K562 (cell line): ENCODE measurements at regions not wholly inside any gene's neighbourhood (a gene's known extent, or its start where the extent isn't known, plus 50 kb on each side); places are given as distances from the start of the nearest gene placed in this dataset.

Experiments used
- ATAC-seq: fragments of 200-7000 bp; cut with Tn5 transposase; 3 replicates; pipeline ENCODE4 v1.9.1; 2020; ENCODE audit warnings: moderate library complexity
- BruUV-seq: library from RNA; stranded (reverse); fragments of 400-500 nt; replicated peaks from 2 replicates; lab custom pipeline; 2021; lab: Mats Ljungman, UMichigan
- CTCF ChIA-PET: fragments of 300-600 bp; formaldehyde crosslinking; extraction: SDS; loops from one replicate; lab custom pipeline; 2021; ENCODE audit warnings: low intra/inter-chr PET ratio; lab: Yijun Ruan, JAX
- POLR2A ChIA-PET: fragments of 300-600, 350-650 bp; sonication (Branson Sonifier 250); formaldehyde crosslinking; extraction: SDS; loops from one replicate; lab custom pipeline; 2021; ENCODE audit warnings: antibody characterized with exemption, inconsistent platforms; lab: Yijun Ruan, JAX
- DNase-seq, 4 experiments: peaks; one replicate each; pipeline versions ENCODE4 v3.0.0 to v3.0.0-alpha.2; 2011 to 2018; ENCODE audit warnings: low spot score in 3 of 4, mixed read lengths in 3 of 4; ENCODE audit errors: extremely low read depth in 1 of 4
- FAIRE-seq: peaks from 2 replicates; lab custom pipeline; 2011; peaks lifted over from hg19 to GRCh38; lab: Jason Lieb, UNC
- H2AFZ ChIP-seq: 2 replicates; pipeline ENCODE4 v1.6.0; 2011; ENCODE audit warnings: low read depth, low read length, control low read depth, inconsistent platforms
- H3K27ac ChIP-seq: fragments of 200-600 bp; 3 replicates; pipeline ENCODE4 v1.8.0; 2011; ENCODE audit warnings: low read depth, mild to moderate bottlenecking, control low read depth, inconsistent platforms, low read length, moderate library complexity, mixed read lengths; ENCODE audit errors: extremely low read depth
- H3K27me3 ChIP-seq, 2 experiments: fragments of 300-600 bp in 1 of 2; 2 replicates in 1 of 2; 3 replicates in 1 of 2; pipeline versions ENCODE4 v1.6.0 to v1.8.0; 2011; ENCODE audit warnings: inconsistent platforms in 2 of 2, low read length in 2 of 2, mild to moderate bottlenecking in 1 of 2, mixed read lengths in 1 of 2, moderate library complexity in 1 of 2; ENCODE audit not compliant: control insufficient read depth in 2 of 2, insufficient read depth in 2 of 2
- H3K36me3 ChIP-seq: fragments of 300-600 bp; 3 replicates; pipeline ENCODE4 v1.8.0; 2011; ENCODE audit warnings: mild to moderate bottlenecking, low read length, inconsistent platforms; ENCODE audit not compliant: control insufficient read depth, insufficient read depth
- H3K4me1 ChIP-seq, 2 experiments: fragments of 200-600 bp in 1 of 2; replicated peaks in 1 of 2; 2 replicates in 1 of 2; 3 replicates in 1 of 2; pipeline versions ENCODE4 v1.5.1 to v1.8.0; 2011; ENCODE audit warnings: inconsistent platforms in 2 of 2, low read length in 2 of 2, mild to moderate bottlenecking in 1 of 2, mixed read lengths in 1 of 2, moderate library complexity in 1 of 2; ENCODE audit not compliant: control insufficient read depth in 2 of 2, insufficient read depth in 2 of 2
- H3K4me2 ChIP-seq: 2 replicates; pipeline ENCODE4 v1.6.1; 2011; ENCODE audit warnings: low read length, control low read depth, inconsistent platforms, mixed read lengths; ENCODE audit not compliant: insufficient read depth
- H3K4me3 ChIP-seq: fragments of 200-600 bp; sonication (generic), shearing (Covaris generic); 2 replicates; pipeline ENCODE4 v1.5.1; 2016; ENCODE audit warnings: control low read depth, inconsistent platforms
- H3K79me2 ChIP-seq: fragments of 200-600 bp; 3 replicates; pipeline ENCODE4 v1.8.0; 2011; ENCODE audit warnings: low read length, inconsistent platforms; ENCODE audit not compliant: control insufficient read depth, insufficient read depth
- H3K9ac ChIP-seq, 2 experiments: 2 replicates each; pipeline versions ENCODE4 v1.6.0 to v1.6.1; 2011; ENCODE audit warnings: low read depth in 2 of 2, low read length in 2 of 2, control low read depth in 1 of 2, inconsistent platforms in 1 of 2, mild to moderate bottlenecking in 1 of 2, mixed read lengths in 1 of 2; ENCODE audit not compliant: insufficient read depth in 1 of 2
- H3K9me1 ChIP-seq: one replicate; pipeline ENCODE4 v1.6.0; 2011; ENCODE audit warnings: inconsistent platforms, mild to moderate bottlenecking, low read length, moderate library complexity; ENCODE audit not compliant: control insufficient read depth, insufficient read depth
- H3K9me3 ChIP-seq: replicated peaks from 2 replicates; pipeline ENCODE4 v1.5.1; 2011; ENCODE audit warnings: low read depth, low read length, inconsistent platforms; ENCODE audit not compliant: control insufficient read depth, insufficient read depth
- H4K20me1 ChIP-seq: replicated peaks from 2 replicates; pipeline ENCODE4 v1.6.1; 2011; ENCODE audit warnings: low read length, inconsistent platforms, mixed read lengths; ENCODE audit not compliant: control insufficient read depth, insufficient read depth
- BRCA1 ChIP-seq, 2 experiments: fragments of 450-650 bp in 1 of 2; sonication (generic) in 1 of 2; formaldehyde crosslinking in 1 of 2; IDR thresholded peaks; 2 replicates each; pipeline versions ENCODE4 v1.5.0 to v1.6.1; 2017 to 2020; ENCODE audit warnings: mild to moderate bottlenecking in 1 of 2, missing genetic modification reagents in 1 of 2
- HDAC2 ChIP-seq: fragments of 450-650 bp; IDR thresholded peaks from 2 replicates; pipeline ENCODE4 v1.6.1; 2016; ENCODE audit warnings: mild to moderate bottlenecking
- POU5F1 ChIP-seq: fragments of 150-350 bp; IDR thresholded peaks from 2 replicates; pipeline ENCODE4 v1.6.1; 2014; ENCODE audit warnings: borderline replicate concordance, low read length, low read depth, mild to moderate bottlenecking; ENCODE audit not compliant: partially characterized antibody
- SAFB ChIP-seq: fragments of 200-400 bp; formaldehyde crosslinking; IDR thresholded peaks from 2 replicates; pipeline ENCODE4 v1.6.1; 2017; ENCODE audit warnings: low read depth, low read length, borderline replicate concordance
- SMARCB1 ChIP-seq: IDR thresholded peaks from 2 replicates; pipeline ENCODE4 v1.6.1; 2011; ENCODE audit warnings: improper control_type of control experiment, low read depth; ENCODE audit not compliant: insufficient read length
- TRIM28 ChIP-seq: fragments of 450-650 bp; IDR thresholded peaks from 2 replicates; pipeline ENCODE4 v1.6.1; 2017
- ZNF133 ChIP-seq: fragments of 250-450 bp; sonication (Bioruptor Pico); IDR thresholded peaks from 2 replicates; pipeline ENCODE4 v1.4.0; 2020; ENCODE audit warnings: mild to moderate bottlenecking
- WGBS: fragments of 100-300 bp; shearing (Covaris generic); methylation state at CpG from one replicate; pipeline ENCODE4 v1.1.6; 2016; ENCODE audit warnings: low coverage, mixed read lengths; ENCODE audit not compliant: insufficient coverage; ENCODE audit errors: missing lambda C conversion rate; 5-methylcytosine and 5-hydroxymethylcytosine counted together
- in situ Hi-C: fragments of 300-500 bp; cut with MboI; formaldehyde crosslinking; loops from 4 replicates; pipeline ENCODE4 v1.15.0; 2018; ENCODE audit warnings: inconsistent platforms, mixed read lengths
- intact Hi-C: fragments of 100-400 bp; cut with micrococcal nuclease; formaldehyde crosslinking; loops from 2 replicates; pipeline ENCODE4 v1.14.2; 2022
- TF ChIP-seq, protein P1 (sequence below): fragments of 200-800 bp; sonication (Bioruptor generic); IDR thresholded peaks from 2 replicates; pipeline ENCODE4 v1.6.1; 2017; ENCODE audit warnings: missing genetic modification characterization, missing compliant biosample characterization
- TF ChIP-seq, protein P2 (sequence below), 2 experiments: fragments of 450-650 bp in 1 of 2; sonication (generic) in 1 of 2; formaldehyde crosslinking in 1 of 2; IDR thresholded peaks in 1 of 2; conservative IDR thresholded peaks in 1 of 2; 2 replicates each; pipeline versions ENCODE4 v1.6.1 to v1.8.1; 2016 to 2023; ENCODE audit warnings: mild to moderate bottlenecking in 2 of 2, moderate library complexity in 2 of 2, inconsistent platforms in 1 of 2, missing genetic modification reagents in 1 of 2
- TF ChIP-seq, protein P3 (sequence below): sonication (generic); formaldehyde crosslinking; IDR thresholded peaks from 2 replicates; pipeline ENCODE4 v1.9.0; 2022; ENCODE audit warnings: mild to moderate bottlenecking, missing genetic modification reagents
- TF ChIP-seq, protein P4 (sequence below): sonication (generic); formaldehyde crosslinking; IDR thresholded peaks from 2 replicates; pipeline ENCODE4 v1.8.0; 2023; ENCODE audit warnings: mild to moderate bottlenecking, missing genetic modification reagents

DNA sequence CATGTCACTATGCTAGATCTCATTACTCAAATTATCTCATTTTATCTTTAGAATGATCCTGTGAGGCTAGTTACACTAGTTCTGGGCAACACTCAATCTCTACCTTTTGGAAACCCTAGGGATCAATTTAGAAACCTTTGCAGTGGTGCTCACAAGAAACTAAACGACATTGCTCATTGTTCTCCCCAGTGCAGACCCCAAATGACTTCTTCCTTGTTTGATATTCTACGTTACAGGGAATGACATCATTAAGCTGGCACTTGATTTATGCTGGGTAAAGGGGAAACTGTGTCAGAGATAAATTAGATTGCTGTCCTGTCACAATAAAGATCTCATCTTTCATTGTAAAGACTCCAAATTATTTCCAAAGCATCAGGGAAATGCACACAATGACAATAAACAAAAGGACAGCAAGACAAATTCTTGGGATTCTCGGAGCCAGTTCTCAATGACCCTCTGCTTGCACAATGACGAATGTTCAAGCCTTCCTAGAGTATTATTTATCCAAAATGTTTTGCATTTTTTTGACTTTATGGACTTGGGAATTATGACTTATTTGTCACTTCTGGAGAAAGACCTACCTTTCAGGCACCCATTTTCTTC, 1121.8 kb upstream of the TENM4 start (continued):
- TF ChIP-seq, protein P1, sequence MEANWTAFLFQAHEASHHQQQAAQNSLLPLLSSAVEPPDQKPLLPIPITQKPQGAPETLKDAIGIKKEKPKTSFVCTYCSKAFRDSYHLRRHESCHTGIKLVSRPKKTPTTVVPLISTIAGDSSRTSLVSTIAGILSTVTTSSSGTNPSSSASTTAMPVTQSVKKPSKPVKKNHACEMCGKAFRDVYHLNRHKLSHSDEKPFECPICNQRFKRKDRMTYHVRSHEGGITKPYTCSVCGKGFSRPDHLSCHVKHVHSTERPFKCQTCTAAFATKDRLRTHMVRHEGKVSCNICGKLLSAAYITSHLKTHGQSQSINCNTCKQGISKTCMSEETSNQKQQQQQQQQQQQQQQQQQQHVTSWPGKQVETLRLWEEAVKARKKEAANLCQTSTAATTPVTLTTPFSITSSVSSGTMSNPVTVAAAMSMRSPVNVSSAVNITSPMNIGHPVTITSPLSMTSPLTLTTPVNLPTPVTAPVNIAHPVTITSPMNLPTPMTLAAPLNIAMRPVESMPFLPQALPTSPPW = no peak

DNA sequence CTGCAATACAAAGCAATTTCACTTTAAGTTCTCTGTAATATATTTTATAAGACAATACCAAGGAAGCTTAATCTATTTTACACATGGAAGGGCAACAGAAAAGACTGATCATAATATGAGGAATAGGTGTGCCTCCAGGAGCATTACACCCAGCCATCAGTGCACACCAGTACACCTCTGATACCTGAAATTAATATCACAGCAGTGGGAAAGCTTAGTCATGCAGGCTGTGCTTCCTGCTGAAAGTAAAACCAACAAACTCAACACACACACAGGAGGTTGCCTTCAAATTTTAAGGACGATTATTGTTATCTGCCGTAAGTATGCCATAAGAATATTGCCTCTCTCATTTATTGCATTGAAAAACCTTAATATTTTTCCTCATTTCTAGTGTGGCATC, 1119.1 kb upstream of the TENM4 start:
- H3K9ac ChIP-seq = no peak overlapping the region
- intact Hi-C loops = no loop called here
- H3K27ac ChIP-seq = no peak overlapping the region
- ChIA-PET CTCF (no interaction called here), POLR2A (no interaction called here)
- no peaks in the 10 kb centered on the region for H3K79me2 ChIP-seq
- in situ Hi-C loops = no loop called here
- H3K9me3 ChIP-seq = no peaks in the 10 kb centered on the region
- no peaks in the 10 kb centered on the region for H3K36me3 ChIP-seq
- WGBS = 0% methylated on average over 2 of the region's 2 CpGs
- H3K4me1 ChIP-seq = no peaks in the 10 kb centered on the region
- no peaks in the 10 kb centered on the region for H4K20me1 ChIP-seq
- no peak overlapping the region for H2AFZ ChIP-seq
- no peak overlapping the region for H3K4me2 ChIP-seq
- BruUV-seq = no TSS peak
- no peaks in the 10 kb centered on the region for H3K27me3 ChIP-seq
- ATAC-seq = no peak
- FAIRE-seq = no peak
- TF ChIP-seq TRIM28 (no peak), BRCA1 (IDR thresholded peaks at IDR 0.05) (no peak), BRCA1 (CRISPR knock-in tag; IDR thresholded peaks at IDR 0.05) (no peak), SAFB (no peak), ZNF133 (CRISPR knock-in tag) (no peak), POU5F1 (no peak), HDAC2 (no peak), SMARCB1 (no peak)
- TF ChIP-seq, protein P2, sequence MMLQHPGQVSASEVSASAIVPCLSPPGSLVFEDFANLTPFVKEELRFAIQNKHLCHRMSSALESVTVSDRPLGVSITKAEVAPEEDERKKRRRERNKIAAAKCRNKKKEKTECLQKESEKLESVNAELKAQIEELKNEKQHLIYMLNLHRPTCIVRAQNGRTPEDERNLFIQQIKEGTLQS (IDR thresholded peaks at IDR 0.05) = no peak
- TF ChIP-seq, protein P2 (CRISPR knock-in tag; conservative IDR thresholded peaks at IDR 0.05) = no peak
- TF ChIP-seq, protein P3, sequence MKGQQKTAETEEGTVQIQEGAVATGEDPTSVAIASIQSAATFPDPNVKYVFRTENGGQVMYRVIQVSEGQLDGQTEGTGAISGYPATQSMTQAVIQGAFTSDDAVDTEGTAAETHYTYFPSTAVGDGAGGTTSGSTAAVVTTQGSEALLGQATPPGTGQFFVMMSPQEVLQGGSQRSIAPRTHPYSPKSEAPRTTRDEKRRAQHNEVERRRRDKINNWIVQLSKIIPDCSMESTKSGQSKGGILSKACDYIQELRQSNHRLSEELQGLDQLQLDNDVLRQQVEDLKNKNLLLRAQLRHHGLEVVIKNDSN (CRISPR knock-in tag) = no peak
- TF ChIP-seq, protein P4, sequence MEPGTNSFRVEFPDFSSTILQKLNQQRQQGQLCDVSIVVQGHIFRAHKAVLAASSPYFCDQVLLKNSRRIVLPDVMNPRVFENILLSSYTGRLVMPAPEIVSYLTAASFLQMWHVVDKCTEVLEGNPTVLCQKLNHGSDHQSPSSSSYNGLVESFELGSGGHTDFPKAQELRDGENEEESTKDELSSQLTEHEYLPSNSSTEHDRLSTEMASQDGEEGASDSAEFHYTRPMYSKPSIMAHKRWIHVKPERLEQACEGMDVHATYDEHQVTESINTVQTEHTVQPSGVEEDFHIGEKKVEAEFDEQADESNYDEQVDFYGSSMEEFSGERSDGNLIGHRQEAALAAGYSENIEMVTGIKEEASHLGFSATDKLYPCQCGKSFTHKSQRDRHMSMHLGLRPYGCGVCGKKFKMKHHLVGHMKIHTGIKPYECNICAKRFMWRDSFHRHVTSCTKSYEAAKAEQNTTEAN (CRISPR knock-in tag) = no peak
- no peak for DNase-seq
- H3K4me3 ChIP-seq = no peak overlapping the region
- H3K9me1 ChIP-seq = no peaks in the 10 kb centered on the region
